Fibroblast of lung (primary cell): ENCODE measurements at regions not wholly inside any gene's neighbourhood (a gene's known extent, or its start where the extent isn't known, plus 50 kb on each side); places are given as distances from the start of the nearest gene placed in this dataset.

Experiments used
- DNase-seq, 2 donors: peaks; one replicate each; pipeline versions ENCODE4 v3.0.0 to v3.0.0-alpha.2; 2010; ENCODE audit warnings: low read depth in 2 of 2
- H2AFZ ChIP-seq: 2 replicates; pipeline ENCODE4 v1.5.1; 2012; ENCODE audit warnings: low read length, control low read depth, inconsistent platforms
- H3K27ac ChIP-seq: 2 replicates; pipeline ENCODE4 v1.5.1; 2011; ENCODE audit warnings: low read length, control low read depth; ENCODE audit not compliant: insufficient read depth
- H3K27me3 ChIP-seq: 2 replicates; pipeline ENCODE4 v1.5.1; 2011; ENCODE audit warnings: mild to moderate bottlenecking, low read length; ENCODE audit not compliant: control insufficient read depth, insufficient read depth
- H3K36me3 ChIP-seq: 2 replicates; pipeline ENCODE4 v1.5.1; 2011; ENCODE audit warnings: low read length; ENCODE audit not compliant: control insufficient read depth, insufficient read depth
- H3K4me1 ChIP-seq: 2 replicates; pipeline ENCODE4 v1.5.1; 2011; ENCODE audit warnings: low read length; ENCODE audit not compliant: control insufficient read depth, insufficient read depth; ENCODE audit errors: extremely low read depth
- H3K4me2 ChIP-seq: 2 replicates; pipeline ENCODE4 v1.5.1; 2011; ENCODE audit warnings: low read length, control low read depth; ENCODE audit not compliant: insufficient read depth; ENCODE audit errors: extremely low read depth
- H3K4me3 ChIP-seq, 4 experiments: fragments of 200-600 bp in 1 of 4; sonication (generic) in 1 of 4; replicated peaks in 1 of 4; 2 replicates each; pipeline ENCODE4 v1.5.1; 2011 to 2016; ENCODE audit warnings: low read length in 4 of 4, low read depth in 3 of 4, mild to moderate bottlenecking in 3 of 4, control low read depth in 2 of 4, inconsistent platforms in 1 of 4, mixed read lengths in 1 of 4; ENCODE audit not compliant: insufficient read depth in 1 of 4; ENCODE audit errors: control extremely low read depth in 1 of 4
- H3K79me2 ChIP-seq: 2 replicates; pipeline ENCODE4 v1.5.1; 2012; ENCODE audit warnings: mild to moderate bottlenecking, low read length, inconsistent platforms; ENCODE audit not compliant: control insufficient read depth, insufficient read depth
- H3K9ac ChIP-seq: 2 replicates; pipeline ENCODE4 v1.5.1; 2011; ENCODE audit warnings: mild to moderate bottlenecking, low read length, control low read depth; ENCODE audit not compliant: insufficient read depth
- H3K9me3 ChIP-seq: 2 replicates; pipeline ENCODE4 v1.5.1; 2012; ENCODE audit warnings: low read depth, low read length; ENCODE audit not compliant: control insufficient read depth, insufficient read depth
- H4K20me1 ChIP-seq: 2 replicates; pipeline ENCODE4 v1.5.1; 2011; ENCODE audit warnings: low read length; ENCODE audit not compliant: control insufficient read depth, insufficient read depth; ENCODE audit errors: extremely low read depth
- EZH2 ChIP-seq: IDR thresholded peaks from 2 replicates; pipeline ENCODE4 v1.5.1; 2012; ENCODE audit warnings: low read length, control low read depth, mild to moderate bottlenecking; ENCODE audit errors: missing control alignments
- TF ChIP-seq, protein P1 (sequence below), 2 donors: IDR thresholded peaks in 1 of 2; conservative IDR thresholded peaks in 1 of 2; 1 replicate in 1 of 2; 2 replicates in 1 of 2; pipeline ENCODE4 v1.5.1; 2011 to 2012; ENCODE audit warnings: low read length in 2 of 2, control low read depth in 1 of 2, inconsistent platforms in 1 of 2, low read depth in 1 of 2, mild to moderate bottlenecking in 1 of 2

DNA sequence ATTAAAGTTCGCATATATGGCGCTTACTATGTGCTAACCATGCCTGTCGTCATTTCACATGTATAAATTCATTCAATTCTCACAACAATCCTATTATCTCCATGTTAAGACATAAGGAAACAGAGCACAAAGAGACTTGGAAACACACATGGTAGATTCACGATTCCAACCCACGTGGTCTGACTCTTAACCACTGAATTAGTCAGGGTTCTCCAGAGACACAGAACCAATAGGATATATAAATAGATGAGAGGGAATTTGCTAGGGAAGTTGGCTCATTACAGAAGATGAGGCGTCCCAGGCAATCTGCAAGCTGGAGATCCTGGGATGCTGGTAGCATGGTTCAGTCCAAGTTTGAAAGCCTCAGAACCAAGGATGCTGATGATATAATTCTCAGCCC lies 765.3 kb downstream of the TBL1XR1 start:
- H3K36me3 ChIP-seq: no peaks in the 10 kb centered on the region
- H3K9me3 ChIP-seq: no peaks in the 10 kb centered on the region
- H3K4me3 ChIP-seq: no peak overlapping the region
- no peaks in the 10 kb centered on the region for H3K27me3 ChIP-seq
- H3K4me1 ChIP-seq: no peaks in the 10 kb centered on the region
- TF ChIP-seq EZH2: no peak
- TF ChIP-seq, protein P1, sequence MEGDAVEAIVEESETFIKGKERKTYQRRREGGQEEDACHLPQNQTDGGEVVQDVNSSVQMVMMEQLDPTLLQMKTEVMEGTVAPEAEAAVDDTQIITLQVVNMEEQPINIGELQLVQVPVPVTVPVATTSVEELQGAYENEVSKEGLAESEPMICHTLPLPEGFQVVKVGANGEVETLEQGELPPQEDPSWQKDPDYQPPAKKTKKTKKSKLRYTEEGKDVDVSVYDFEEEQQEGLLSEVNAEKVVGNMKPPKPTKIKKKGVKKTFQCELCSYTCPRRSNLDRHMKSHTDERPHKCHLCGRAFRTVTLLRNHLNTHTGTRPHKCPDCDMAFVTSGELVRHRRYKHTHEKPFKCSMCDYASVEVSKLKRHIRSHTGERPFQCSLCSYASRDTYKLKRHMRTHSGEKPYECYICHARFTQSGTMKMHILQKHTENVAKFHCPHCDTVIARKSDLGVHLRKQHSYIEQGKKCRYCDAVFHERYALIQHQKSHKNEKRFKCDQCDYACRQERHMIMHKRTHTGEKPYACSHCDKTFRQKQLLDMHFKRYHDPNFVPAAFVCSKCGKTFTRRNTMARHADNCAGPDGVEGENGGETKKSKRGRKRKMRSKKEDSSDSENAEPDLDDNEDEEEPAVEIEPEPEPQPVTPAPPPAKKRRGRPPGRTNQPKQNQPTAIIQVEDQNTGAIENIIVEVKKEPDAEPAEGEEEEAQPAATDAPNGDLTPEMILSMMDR (conservative IDR thresholded peaks at IDR 0.05 in 1 of 2, IDR thresholded peaks at IDR 0.05 in 1 of 2; ENCODE audit: low read depth in 1 of 2, low read length in 2 of 2): no peak
- H3K27ac ChIP-seq: no peak overlapping the region
- H3K79me2 ChIP-seq: no peaks in the 10 kb centered on the region
- H3K4me2 ChIP-seq: no peak overlapping the region
- peak in 1 of 2 donors; percentile 43 for DNase-seq
- H4K20me1 ChIP-seq: no peaks in the 10 kb centered on the region
- no peak overlapping the region for H2AFZ ChIP-seq
- H3K9ac ChIP-seq: no peak overlapping the region

DNA sequence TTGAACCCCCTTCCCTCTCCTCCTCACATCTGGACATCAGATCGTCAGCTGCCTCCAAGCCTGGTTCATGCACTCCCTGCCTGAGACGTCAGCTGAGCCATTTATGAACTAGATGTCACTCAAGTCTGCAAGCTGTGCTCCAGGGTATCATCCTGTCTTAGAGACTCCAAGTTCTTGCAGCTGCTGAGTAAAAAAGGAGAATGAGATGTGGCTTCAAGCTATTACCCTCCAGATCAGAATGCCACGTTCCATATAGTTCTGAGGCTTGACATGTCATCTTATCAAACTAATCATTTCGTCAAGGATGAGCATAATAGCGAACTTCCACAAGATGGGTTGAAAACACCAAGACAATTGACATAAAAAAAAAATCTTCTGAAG lies 766.3 kb downstream of the TBL1XR1 start:
- Histone ChIP-seq H3K4me1 (no peaks in the 10 kb centered on the region), H3K27ac (no peak overlapping the region), H3K79me2 (no peaks in the 10 kb centered on the region), H4K20me1 (no peaks in the 10 kb centered on the region), H3K4me3 (no peak overlapping the region), H3K27me3 (no peaks in the 10 kb centered on the region), H3K9me3 (no peaks in the 10 kb centered on the region), H2AFZ (no peak overlapping the region), H3K4me2 (no peak overlapping the region), H3K36me3 (no peaks in the 10 kb centered on the region), H3K9ac (no peak overlapping the region)
- no peak for TF ChIP-seq EZH2
- TF ChIP-seq, protein P1 (conservative IDR thresholded peaks at IDR 0.05 in 1 of 2, IDR thresholded peaks at IDR 0.05 in 1 of 2; ENCODE audit: low read depth in 1 of 2, low read length in 2 of 2): no peak
- DNase-seq: no peak

DNA sequence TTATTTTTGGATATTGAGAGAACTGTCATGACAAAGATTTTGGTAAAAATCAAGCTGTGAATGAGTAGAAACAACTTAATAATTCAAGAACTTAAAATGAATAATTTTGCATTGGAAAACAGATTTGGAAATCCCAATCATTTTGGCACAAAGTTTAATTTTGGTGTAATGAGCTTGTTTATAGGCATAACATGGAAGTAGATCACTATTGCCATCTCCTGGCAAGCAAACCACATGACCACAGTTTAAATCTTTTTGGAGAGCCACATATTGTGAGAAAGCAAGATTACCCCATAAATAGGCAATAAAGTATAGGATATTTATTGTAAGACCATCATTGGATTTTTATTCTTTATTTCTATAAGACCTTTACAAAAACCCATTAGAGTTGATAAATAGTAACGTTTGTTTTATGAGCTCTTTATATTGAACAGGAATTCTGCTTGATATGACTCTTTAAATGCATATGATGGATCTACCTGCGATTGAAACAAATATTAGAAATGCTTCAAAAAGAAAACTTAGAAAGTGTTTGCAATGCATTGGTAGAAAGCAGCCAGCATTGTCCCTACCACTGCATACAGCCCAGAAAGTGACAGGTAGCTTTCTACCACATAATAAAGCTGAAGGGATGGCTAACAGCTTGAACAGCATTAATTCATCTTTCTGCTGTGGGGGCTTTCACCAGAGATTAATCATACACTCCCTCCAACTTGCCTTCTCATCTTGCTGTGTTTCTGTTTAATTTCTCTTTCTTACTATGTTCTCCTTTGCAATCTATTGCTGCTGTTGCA lies 766.8 kb downstream of the TBL1XR1 start:
- Histone ChIP-seq H3K27me3 (no peaks in the 10 kb centered on the region), H3K4me2 (no peak overlapping the region), H3K36me3 (no peaks in the 10 kb centered on the region), H3K9me3 (no peaks in the 10 kb centered on the region), H2AFZ (no peak overlapping the region), H4K20me1 (no peaks in the 10 kb centered on the region), H3K4me3 (no peak overlapping the region), H3K4me1 (no peaks in the 10 kb centered on the region), H3K9ac (no peak overlapping the region), H3K79me2 (no peaks in the 10 kb centered on the region), H3K27ac (no peak overlapping the region)
- peak; percentile 54 to 85 for DNase-seq
- TF ChIP-seq, protein P1 (conservative IDR thresholded peaks at IDR 0.05 in 1 of 2, IDR thresholded peaks at IDR 0.05 in 1 of 2; ENCODE audit: low read depth in 1 of 2, low read length in 2 of 2): peak; percentile 60 to 74
- TF ChIP-seq EZH2: no peak
